GM23338 (cell line): ENCODE measurements at regions not wholly inside any gene's neighbourhood (a gene's known extent, or its start where the extent isn't known, plus 50 kb on each side); places are given as distances from the start of the nearest gene placed in this dataset.
"Not testable (repeated sequence)": the region's sequence is repeated elsewhere in the genome, so short reads cannot be mapped to it uniquely, and the experiment has no call there.

ENCODE experiments used
- ATAC-seq: fragments of 200-7000 bp; cut with Tn5 transposase; 3 replicates; pipeline ENCODE4 v1.9.1; 2020
- DNase-seq: peaks from one replicate; pipeline ENCODE4 v3.0.0-alpha.2; 2015; ENCODE audit warnings: low spot score
- H2AFZ ChIP-seq: fragments of 200-600 bp; sonication (generic); 2 replicates; pipeline ENCODE4 v1.8.0; 2016; ENCODE audit warnings: antibody characterized with exemption, mild to moderate bottlenecking, moderate library complexity
- H3F3A ChIP-seq: fragments of 200-600 bp; sonication (generic); replicated peaks from 2 replicates; pipeline ENCODE4 v1.8.0; 2017; ENCODE audit warnings: antibody characterized with exemption, mixed run types, low read depth
- H3K27ac ChIP-seq: fragments of 200-600 bp; sonication (generic); 2 replicates; pipeline ENCODE4 v1.6.1; 2016; ENCODE audit warnings: low read depth
- H3K27me3 ChIP-seq: fragments of 200-600 bp; sonication (generic); 2 replicates; pipeline ENCODE4 v1.8.0; 2016; ENCODE audit warnings: mild to moderate bottlenecking, mixed run types, moderate library complexity; ENCODE audit not compliant: insufficient read depth
- H3K36me3 ChIP-seq: fragments of 200-600 bp; sonication (generic); 2 replicates; pipeline ENCODE4 v1.8.0; 2016; ENCODE audit warnings: mild to moderate bottlenecking; ENCODE audit not compliant: insufficient read depth
- H3K4me1 ChIP-seq: fragments of 200-600 bp; sonication (generic); 2 replicates; pipeline ENCODE4 v1.8.0; 2016; ENCODE audit warnings: mild to moderate bottlenecking, moderate library complexity; ENCODE audit not compliant: insufficient read depth
- H3K4me2 ChIP-seq: fragments of 200-600 bp; sonication (generic); 2 replicates; pipeline ENCODE4 v1.7.1; 2017; ENCODE audit warnings: mixed run types
- H3K4me3 ChIP-seq: fragments of 200-600 bp; sonication (generic); 2 replicates; pipeline ENCODE4 v1.6.1; 2016; ENCODE audit warnings: mixed run types
- H3K79me2 ChIP-seq: fragments of 200-600 bp; sonication (generic); replicated peaks from 2 replicates; pipeline ENCODE4 v1.8.0; 2017; ENCODE audit warnings: mild to moderate bottlenecking; ENCODE audit not compliant: insufficient read depth
- H3K9me2 ChIP-seq: fragments of 200-600 bp; sonication (generic); 2 replicates; pipeline ENCODE4 v1.8.0; 2017; ENCODE audit not compliant: insufficient read depth
- H4K20me1 ChIP-seq: fragments of 200-600 bp; sonication (generic); replicated peaks from 2 replicates; pipeline ENCODE4 v1.8.0; 2017; ENCODE audit warnings: mild to moderate bottlenecking; ENCODE audit not compliant: insufficient read depth
- H3K27ac Mint-ChIP-seq: 2 replicates; pipeline ENCODE4 v1.8.0; 2020; ENCODE audit warnings: inconsistent platforms, mild to moderate bottlenecking, moderate library complexity, mixed read lengths
- H3K27me3 Mint-ChIP-seq: 3 replicates; pipeline ENCODE4 v1.8.0; 2022; ENCODE audit warnings: low read depth, mild to moderate bottlenecking, moderate library complexity, mixed read lengths, inconsistent platforms; ENCODE audit not compliant: insufficient read depth, poor library complexity
- H3K36me3 Mint-ChIP-seq: 3 replicates; pipeline ENCODE4 v1.8.0; 2021; ENCODE audit warnings: low read depth, mild to moderate bottlenecking, inconsistent platforms, moderate library complexity, mixed read lengths
- H3K4me1 Mint-ChIP-seq: 3 replicates; pipeline ENCODE4 v1.8.0; 2020; ENCODE audit warnings: mild to moderate bottlenecking, inconsistent platforms, mixed read lengths
- H3K4me3 Mint-ChIP-seq: 3 replicates; pipeline ENCODE4 v1.8.0; 2021; ENCODE audit warnings: moderate library complexity, mild to moderate bottlenecking, inconsistent platforms, mixed read lengths
- H3K9me3 Mint-ChIP-seq: 3 replicates; pipeline ENCODE4 v1.8.0; 2020; ENCODE audit warnings: moderate library complexity, mild to moderate bottlenecking, inconsistent platforms, mixed read lengths
- CREB1 ChIP-seq: fragments of 250-450 bp; sonication (Bioruptor Pico); IDR thresholded peaks from 2 replicates; pipeline ENCODE4 v1.5.0; 2020; ENCODE audit warnings: low read depth, mild to moderate bottlenecking, moderate library complexity
- CTCF ChIP-seq, 2 experiments: fragments of 200-600 bp in 1 of 2; sonication (generic) in 1 of 2; conservative IDR thresholded peaks; 2 replicates each; pipeline versions ENCODE4 v1.5.1 to v1.6.1; 2016 to 2017; ENCODE audit warnings: antibody characterized with exemption in 2 of 2, low read depth in 2 of 2, mild to moderate bottlenecking in 2 of 2, moderate library complexity in 1 of 2
- ETS1 ChIP-seq: IDR thresholded peaks from 2 replicates; pipeline ENCODE4 v1.6.1; 2016; ENCODE audit warnings: antibody characterized with exemption
- JUNB ChIP-seq: IDR thresholded peaks from one replicate; pipeline ENCODE4 v1.6.1; 2016; ENCODE audit warnings: antibody characterized with exemption; ENCODE audit not compliant: unreplicated experiment
- NANOG ChIP-seq: IDR thresholded peaks from 2 replicates; pipeline ENCODE4 v1.6.1; 2016; ENCODE audit warnings: antibody characterized with exemption, borderline replicate concordance
- POLR2AphosphoS5 ChIP-seq: IDR thresholded peaks from 2 replicates; pipeline ENCODE4 v1.6.1; 2016; ENCODE audit warnings: antibody characterized with exemption, low read depth
- REST ChIP-seq: IDR thresholded peaks from one replicate; pipeline ENCODE4 v1.6.1; 2018; ENCODE audit warnings: antibody characterized with exemption; ENCODE audit not compliant: unreplicated experiment
- STAT1 ChIP-seq: IDR thresholded peaks from one replicate; pipeline ENCODE4 v1.6.1; 2016; ENCODE audit warnings: antibody characterized with exemption; ENCODE audit not compliant: unreplicated experiment
- ZNF331 ChIP-seq: fragments of 250-450 bp; sonication (Bioruptor Pico); IDR thresholded peaks from 2 replicates; pipeline ENCODE4 v1.5.0; 2020; ENCODE audit warnings: low read depth, mild to moderate bottlenecking, moderate library complexity
- ZNF462 ChIP-seq: fragments of 250-450 bp; sonication (Bioruptor Pico); IDR thresholded peaks from 2 replicates; pipeline ENCODE4 v1.5.0; 2020; ENCODE audit warnings: mild to moderate bottlenecking, moderate library complexity

GRCh38 chr2:8131423-8131822 lies 550.4 kb upstream of the ID2 start:
- not testable (repeated sequence) for H3K4me3 Mint-ChIP-seq, H3K9me2 ChIP-seq, H3K27me3 Mint-ChIP-seq, H3K27me3 ChIP-seq, H3K36me3 Mint-ChIP-seq, H3K4me3 ChIP-seq, H3K4me1 Mint-ChIP-seq, H4K20me1 ChIP-seq, H3K36me3 ChIP-seq, H3K27ac Mint-ChIP-seq, H3K27ac ChIP-seq, H3K4me2 ChIP-seq, H2AFZ ChIP-seq, H3K79me2 ChIP-seq, H3K4me1 ChIP-seq, DNase-seq, H3F3A ChIP-seq, ATAC-seq
- peaks cover 10% of the 10 kb centered on the region; the same call in 2 of the 3 replicates for H3K9me3 Mint-ChIP-seq

GRCh38 chr2:8132351-8132831 lies 549.5 kb upstream of the ID2 start:
- Histone ChIP-seq H3K9me2 (no peaks in the 10 kb centered on the region), H3K27ac (no peak overlapping the region), H3K4me3 (no peak overlapping the region), H4K20me1 (no peaks in the 10 kb centered on the region), H3K4me2 (no peak overlapping the region), H2AFZ (0 out of 2 replicates have a peak overlapping the region, but pooled peaks have one; percentile 52), H3K4me1 (no peaks in the 10 kb centered on the region), H3F3A (no peaks in the 10 kb centered on the region), H3K36me3 (no peaks in the 10 kb centered on the region), H3K79me2 (no peaks in the 10 kb centered on the region), H3K27me3 (no peaks in the 10 kb centered on the region)
- ATAC-seq, result no peak; the same call in 2 of the 3 replicates
- Mint-ChIP-seq H3K4me3 (no peak overlapping the region), H3K9me3 (peaks cover 7% of the 10 kb centered on the region; the same call in 2 of the 3 replicates), H3K27me3 (peaks cover 5% of the 10 kb centered on the region), H3K4me1 (peaks cover 6% of the 10 kb centered on the region; the same call in 2 of the 3 replicates), H3K27ac (no peak overlapping the region), H3K36me3 (peaks cover 3% of the 10 kb centered on the region; the same call in 1 of the 3 replicates)
- no peak for DNase-seq
- TF ChIP-seq ZNF331 (CRISPR knock-in tag) (no peak), NANOG (no peak), CTCF (conservative IDR thresholded peaks at IDR 0.05; ENCODE audit: low read depth in 2 of 2) (no peak), STAT1 (no peak), ETS1 (no peak), JUNB (no peak), CREB1 (CRISPR knock-in tag) (no peak), POLR2AphosphoS5 (no peak), REST (no peak), ZNF462 (no peak)
